NCI-H524 treated with DMSO at 0.1 percent for 48 hours (cell line): ENCODE measurements at regions not wholly inside any gene's neighbourhood (a gene's known extent, or its start where the extent isn't known, plus 50 kb on each side); places are given as distances from the start of the nearest gene placed in this dataset.

ENCODE experiments used
- DNase-seq: peaks from one replicate; lab custom pipeline; 2025; lab: John Stamatoyannopoulos, UW

- no peak for DNase-seq
Measured at GRCh38 chr13:84077271-84077670, 195.0 kb upstream of the SLITRK1 start.

- no peak for DNase-seq
Measured at GRCh38 chr13:84076280-84076679, 194.0 kb upstream of the SLITRK1 start.

GRCh38 chr13:84050536-84050935, 168.3 kb upstream of the SLITRK1 start:
- no peak for DNase-seq

GRCh38 chr13:84049443-84050219, 167.4 kb upstream of the SLITRK1 start:
- DNase-seq = no peak

GRCh38 chr13:84044805-84045204, 162.5 kb upstream of the SLITRK1 start:
- no peak for DNase-seq

GRCh38 chr13:84038001-84038400, 155.7 kb upstream of the SLITRK1 start:
- DNase-seq = no peak

GRCh38 chr13:84032116-84032515, 149.8 kb upstream of the SLITRK1 start:
- DNase-seq = no peak

- no peak for DNase-seq
Measured at GRCh38 chr13:84031120-84031519, 148.8 kb upstream of the SLITRK1 start.

GRCh38 chr13:84029396-84029795, 147.1 kb upstream of the SLITRK1 start:
- DNase-seq = no peak

- DNase-seq = no peak
Measured at GRCh38 chr13:84025824-84026223, 143.6 kb upstream of the SLITRK1 start.

GRCh38 chr13:83996415-83996814, 114.1 kb upstream of the SLITRK1 start:
- DNase-seq = no peak

- DNase-seq = no peak
Measured at GRCh38 chr13:83995930-83996329, 113.7 kb upstream of the SLITRK1 start.

- DNase-seq = no peak
Measured at GRCh38 chr13:83992566-83993358, 110.5 kb upstream of the SLITRK1 start.

- no peak for DNase-seq
Measured at GRCh38 chr13:83987394-83987793, 105.1 kb upstream of the SLITRK1 start.

GRCh38 chr13:83984793-83985192, 102.5 kb upstream of the SLITRK1 start:
- DNase-seq = no peak

GRCh38 chr13:83980331-83980730, 98.1 kb upstream of the SLITRK1 start:
- no peak for DNase-seq

GRCh38 chr13:83975655-83976165, 93.4 kb upstream of the SLITRK1 start:
- no peak for DNase-seq

- DNase-seq = no peak
Measured at GRCh38 chr13:83958531-83958930, 76.3 kb upstream of the SLITRK1 start.

GRCh38 chr13:83955011-83955410, 72.7 kb upstream of the SLITRK1 start:
- no peak for DNase-seq

GRCh38 chr13:83953916-83954315, 71.6 kb upstream of the SLITRK1 start:
- DNase-seq = no peak

GRCh38 chr13:83950293-83950692, 68.0 kb upstream of the SLITRK1 start:
- no peak for DNase-seq

- DNase-seq = no peak
Measured at GRCh38 chr13:83943530-83944279, 61.4 kb upstream of the SLITRK1 start.
